ENCODE measurements at regions not wholly inside any gene's neighbourhood (a gene's known extent, or its start where the extent isn't known, plus 50 kb on each side); places are given as distances from the start of the nearest gene placed in this dataset.

- ChIA-PET CTCF (no interaction called here), POLR2A (ENCODE audit: low non-redundant PET) (no interaction called here)
- H3K27me3 ChIP-seq (replicated peaks; ENCODE audit: insufficient read depth, low read depth, low read length, poor library complexity), result no peaks in the 10 kb centered on the region
- intact Hi-C loops (cut with micrococcal nuclease; ENCODE audit: unreplicated experiment), result no loop called here
- BruUV-seq (replicated peaks), result no TSS peak
- no peak overlapping the region for H3K27ac ChIP-seq (ENCODE audit: low read depth, low read length, poor library complexity, severe bottlenecking)
- no peaks in the 10 kb centered on the region for H3K4me1 ChIP-seq (ENCODE audit: insufficient read depth, low read length, poor library complexity, severe bottlenecking)
- peaks cover 12% of the 10 kb centered on the region for H3K9me3 ChIP-seq (ENCODE audit: low read depth, low read length, poor library complexity, severe bottlenecking)
- H3K36me3 ChIP-seq (ENCODE audit: insufficient read depth, low read length, poor library complexity, severe bottlenecking), result no peaks in the 10 kb centered on the region
- TF ChIP-seq CTCF (conservative IDR thresholded peaks at IDR 0.05; ENCODE audit: low read depth, low read length) (0 out of 2 replicates have a peak, but pooled peaks have one; percentile 37), EZH2 (IDR thresholded peaks at IDR 0.05; ENCODE audit: borderline replicate concordance, low read depth, low read length, poor library complexity, severe bottlenecking) (no peak)
- no peak overlapping the region for H3K4me3 ChIP-seq (ENCODE audit: low read depth, low read length, poor library complexity, severe bottlenecking)
- DNase-seq (ENCODE audit: low spot score), result no peak
These were observed 133.4 kb upstream of the MSX1 start for GRCh38 chr4:4726051-4726450.

- Histone ChIP-seq H3K9me3 (ENCODE audit: low read depth, low read length, poor library complexity, severe bottlenecking) (peaks cover 12% of the 10 kb centered on the region), H3K4me3 (ENCODE audit: low read depth, low read length, poor library complexity, severe bottlenecking) (no peak overlapping the region), H3K27me3 (replicated peaks; ENCODE audit: insufficient read depth, low read depth, low read length, poor library complexity) (no peaks in the 10 kb centered on the region), H3K4me1 (ENCODE audit: insufficient read depth, low read length, poor library complexity, severe bottlenecking) (peaks cover 1% of the 10 kb centered on the region), H3K36me3 (ENCODE audit: insufficient read depth, low read length, poor library complexity, severe bottlenecking) (no peaks in the 10 kb centered on the region), H3K27ac (ENCODE audit: low read depth, low read length, poor library complexity, severe bottlenecking) (no peak overlapping the region)
- no peak for TF ChIP-seq EZH2 (IDR thresholded peaks at IDR 0.05; ENCODE audit: borderline replicate concordance, low read depth, low read length, poor library complexity, severe bottlenecking)
- ChIA-PET CTCF (no interaction called here), POLR2A (ENCODE audit: low non-redundant PET) (no interaction called here)
- no TSS peak for BruUV-seq (replicated peaks)
- intact Hi-C loops (cut with micrococcal nuclease; ENCODE audit: unreplicated experiment), result no loop called here
- no peak for DNase-seq (ENCODE audit: low spot score)
These were observed 135.1 kb upstream of the MSX1 start for GRCh38 chr4:4724321-4724720.

- H3K27ac ChIP-seq (ENCODE audit: low read depth, low read length, poor library complexity, severe bottlenecking), result no peak overlapping the region
- ChIA-PET CTCF (no interaction called here), POLR2A (ENCODE audit: low non-redundant PET) (no interaction called here)
- no peak for DNase-seq (ENCODE audit: low spot score)
- H3K4me1 ChIP-seq (ENCODE audit: insufficient read depth, low read length, poor library complexity, severe bottlenecking), result peaks cover 5% of the 10 kb centered on the region
- TF ChIP-seq EZH2 (IDR thresholded peaks at IDR 0.05; ENCODE audit: borderline replicate concordance, low read depth, low read length, poor library complexity, severe bottlenecking) (no peak), CTCF (conservative IDR thresholded peaks at IDR 0.05; ENCODE audit: low read depth, low read length) (no peak)
- H3K27me3 ChIP-seq (replicated peaks; ENCODE audit: insufficient read depth, low read depth, low read length, poor library complexity), result no peaks in the 10 kb centered on the region
- intact Hi-C loops (cut with micrococcal nuclease; ENCODE audit: unreplicated experiment), result no loop called here
- H3K9me3 ChIP-seq (ENCODE audit: low read depth, low read length, poor library complexity, severe bottlenecking), result peaks cover 12% of the 10 kb centered on the region
- no TSS peak for BruUV-seq (replicated peaks)
- H3K36me3 ChIP-seq (ENCODE audit: insufficient read depth, low read length, poor library complexity, severe bottlenecking), result no peaks in the 10 kb centered on the region
- H3K4me3 ChIP-seq (ENCODE audit: low read depth, low read length, poor library complexity, severe bottlenecking), result no peak overlapping the region
These were observed 137.8 kb upstream of the MSX1 start for GRCh38 chr4:4721636-4722035.

GRCh38 chr4:4720646-4721045, 138.8 kb upstream of the MSX1 start:
- H3K36me3 ChIP-seq (ENCODE audit: insufficient read depth, low read length, poor library complexity, severe bottlenecking), result no peaks in the 10 kb centered on the region
- no peaks in the 10 kb centered on the region for H3K27me3 ChIP-seq (replicated peaks; ENCODE audit: insufficient read depth, low read depth, low read length, poor library complexity)
- peaks cover 2% of the 10 kb centered on the region for H3K9me3 ChIP-seq (ENCODE audit: low read depth, low read length, poor library complexity, severe bottlenecking)
- no peak for DNase-seq (ENCODE audit: low spot score)
- intact Hi-C loops (cut with micrococcal nuclease; ENCODE audit: unreplicated experiment), result no loop called here
- BruUV-seq (replicated peaks), result no TSS peak
- peaks cover 5% of the 10 kb centered on the region for H3K4me1 ChIP-seq (ENCODE audit: insufficient read depth, low read length, poor library complexity, severe bottlenecking)
- CTCF ChIA-PET, result no interaction called here
- no peak overlapping the region for H3K4me3 ChIP-seq (ENCODE audit: low read depth, low read length, poor library complexity, severe bottlenecking)
- H3K27ac ChIP-seq (ENCODE audit: low read depth, low read length, poor library complexity, severe bottlenecking), result no peak overlapping the region
- TF ChIP-seq EZH2 (IDR thresholded peaks at IDR 0.05; ENCODE audit: borderline replicate concordance, low read depth, low read length, poor library complexity, severe bottlenecking), result no peak
- no peak for TF ChIP-seq CTCF (conservative IDR thresholded peaks at IDR 0.05; ENCODE audit: low read depth, low read length)
- POLR2A ChIA-PET (ENCODE audit: low non-redundant PET), result no interaction called here
